ENCODE measurements at regions not wholly inside any gene's neighbourhood (a gene's known extent, or its start where the extent isn't known, plus 50 kb on each side); places are given as distances from the start of the nearest gene placed in this dataset.

DNA sequence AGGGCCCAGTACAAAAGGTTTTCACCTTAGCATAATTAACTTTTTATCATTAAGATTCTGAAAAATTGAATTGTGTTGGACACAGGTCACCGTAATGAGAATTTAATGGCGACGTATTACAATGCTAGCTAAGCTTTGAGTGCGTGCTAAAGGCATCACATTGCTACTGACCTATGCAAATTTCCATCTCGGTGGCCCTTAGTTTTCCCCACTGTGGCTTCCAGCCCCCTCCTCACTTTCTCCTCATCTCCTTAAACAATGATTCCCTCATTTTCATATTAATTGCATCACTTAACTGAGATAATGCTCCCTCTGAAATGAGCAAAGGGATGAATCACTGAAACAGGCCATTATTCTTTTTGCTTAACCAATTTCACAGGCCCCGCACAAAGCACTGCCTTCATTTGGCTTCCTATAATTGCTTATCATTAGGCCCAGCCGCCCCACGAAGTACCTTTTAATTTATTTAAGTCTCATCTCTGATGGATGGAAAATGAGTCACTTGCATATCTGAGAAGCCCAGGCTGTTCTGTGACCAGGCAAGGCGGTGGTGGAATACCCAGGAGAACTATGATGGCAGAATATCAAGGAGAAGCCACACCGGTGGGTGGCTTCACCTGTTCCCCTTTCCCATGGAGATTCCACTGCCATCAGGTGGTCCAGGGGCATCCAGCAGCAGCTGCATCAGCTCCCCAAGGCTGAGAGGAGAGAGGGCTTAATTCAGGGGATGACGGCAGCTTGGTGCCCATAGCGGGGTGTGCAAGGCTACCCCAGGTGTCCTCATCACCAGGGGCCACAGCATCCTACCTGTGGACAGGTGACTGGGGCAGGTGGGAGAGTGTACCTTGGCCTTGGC lies 223.8 kb upstream of the BOD1L1 start:
- DNase-seq: no peak

DNA sequence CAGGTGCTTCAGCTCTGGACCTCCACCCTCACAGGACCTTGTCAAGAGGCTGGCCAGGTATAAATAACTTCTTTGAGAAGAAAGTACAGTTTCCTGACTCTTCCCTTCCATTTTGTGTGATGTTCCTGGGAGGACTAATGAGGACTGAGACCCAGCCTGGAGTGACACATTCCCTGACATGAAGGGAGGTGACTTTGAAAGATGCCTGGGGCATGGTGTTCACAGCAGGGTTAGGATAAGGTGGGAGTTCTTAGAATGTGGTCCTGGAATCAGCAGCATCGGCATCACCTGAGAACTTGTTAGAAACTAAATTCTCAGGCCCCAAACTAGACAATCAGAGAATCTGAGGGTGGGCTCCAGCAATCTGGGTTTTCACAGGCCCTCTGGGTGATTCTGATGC lies 224.9 kb upstream of the BOD1L1 start:
- no peak for DNase-seq

DNA sequence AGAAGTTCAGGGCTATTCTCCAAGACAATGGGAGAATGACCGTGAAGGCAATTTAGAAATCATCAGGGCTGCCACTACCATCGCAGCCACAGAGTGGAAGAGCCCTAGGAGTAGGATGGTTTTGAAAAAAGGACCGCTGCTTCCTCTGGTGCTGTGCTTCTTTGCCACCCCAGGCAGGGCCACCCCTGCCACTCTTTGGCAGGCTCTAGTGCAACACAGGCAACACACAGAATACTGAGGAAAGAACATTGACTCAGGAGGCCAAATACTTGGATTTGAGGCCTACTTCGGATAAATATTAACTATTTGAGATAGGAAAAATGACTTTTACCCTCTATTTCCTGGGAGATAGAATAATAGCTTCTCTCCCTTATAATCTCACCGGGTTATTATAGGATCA lies 228.9 kb upstream of the BOD1L1 start:
- no peak for DNase-seq

DNA sequence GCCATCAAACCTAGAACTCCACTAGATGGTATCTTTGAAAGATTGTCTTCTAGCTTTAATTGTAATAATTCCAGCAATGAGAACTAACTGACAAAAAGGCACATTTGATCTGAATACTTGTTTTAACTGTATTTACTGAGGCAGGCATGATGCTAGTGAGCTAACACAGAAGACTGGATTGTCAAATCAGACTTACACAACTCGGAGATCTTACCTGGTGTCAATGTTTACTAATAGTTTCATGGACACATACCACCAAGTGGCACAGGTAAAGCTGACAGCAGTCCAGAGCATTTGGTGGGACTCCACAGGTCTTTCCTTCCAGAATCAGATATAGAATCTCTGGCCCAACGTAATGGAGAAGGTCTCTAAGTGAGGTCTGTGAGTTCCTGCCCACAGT lies 229.9 kb upstream of the BOD1L1 start:
- DNase-seq: no peak

DNA sequence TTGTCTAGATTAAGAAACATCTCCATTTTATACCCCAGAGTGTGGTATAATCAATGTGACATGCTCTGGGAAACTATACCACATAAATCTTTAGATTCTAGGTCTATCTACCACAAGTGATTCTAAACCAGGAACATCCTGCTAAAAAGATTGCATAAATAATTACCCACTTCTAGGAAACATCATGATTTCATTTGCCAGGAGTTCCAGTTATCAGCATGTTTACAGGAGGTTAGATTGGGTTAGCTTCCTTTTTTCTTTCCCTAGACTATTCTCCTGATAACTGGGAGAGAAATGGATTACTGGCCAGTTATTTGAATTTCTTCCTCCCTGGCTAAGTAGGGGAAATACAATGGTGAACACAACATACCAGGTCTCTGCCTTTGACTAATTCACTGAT lies 230.3 kb upstream of the BOD1L1 start:
- DNase-seq: no peak

DNA sequence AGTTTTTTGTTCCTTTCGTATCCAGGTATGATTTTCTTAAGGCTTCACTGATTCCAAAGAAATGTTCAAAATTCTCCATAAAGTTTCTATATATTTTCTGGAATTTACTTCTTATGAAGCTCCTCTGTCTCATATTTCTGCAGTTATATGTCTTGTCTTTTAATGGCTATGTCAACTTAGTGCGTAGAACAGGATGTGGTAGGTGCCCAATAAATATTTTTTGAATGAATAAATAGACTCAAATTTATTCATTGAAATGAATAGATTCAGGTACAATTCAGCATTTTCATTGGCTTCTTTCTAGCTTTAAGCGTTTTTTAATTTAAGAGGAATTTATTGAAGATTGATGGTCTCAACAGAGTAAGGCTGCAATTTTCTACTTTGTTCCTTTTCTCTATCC lies 231.9 kb upstream of the BOD1L1 start:
- DNase-seq: no peak

DNA sequence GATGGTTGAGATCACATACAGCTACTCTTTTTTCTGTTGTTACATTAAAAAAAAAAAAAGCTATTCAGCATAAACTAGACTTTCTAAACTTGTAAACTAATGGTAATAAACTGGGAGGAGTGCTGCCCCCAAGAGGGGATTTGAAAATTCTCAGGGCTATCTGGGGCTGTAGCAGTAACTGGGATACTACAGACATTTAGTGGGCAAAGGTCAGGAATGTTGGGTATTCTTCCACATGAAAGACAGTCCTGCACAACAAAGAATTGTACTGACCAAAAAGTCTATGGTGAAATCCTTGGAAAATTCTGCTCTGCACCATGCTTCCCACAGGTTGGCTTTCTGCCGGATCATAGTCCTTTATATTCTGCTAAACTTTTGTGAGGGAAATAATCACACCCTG lies 232.6 kb upstream of the BOD1L1 start:
- no peak for DNase-seq

DNA sequence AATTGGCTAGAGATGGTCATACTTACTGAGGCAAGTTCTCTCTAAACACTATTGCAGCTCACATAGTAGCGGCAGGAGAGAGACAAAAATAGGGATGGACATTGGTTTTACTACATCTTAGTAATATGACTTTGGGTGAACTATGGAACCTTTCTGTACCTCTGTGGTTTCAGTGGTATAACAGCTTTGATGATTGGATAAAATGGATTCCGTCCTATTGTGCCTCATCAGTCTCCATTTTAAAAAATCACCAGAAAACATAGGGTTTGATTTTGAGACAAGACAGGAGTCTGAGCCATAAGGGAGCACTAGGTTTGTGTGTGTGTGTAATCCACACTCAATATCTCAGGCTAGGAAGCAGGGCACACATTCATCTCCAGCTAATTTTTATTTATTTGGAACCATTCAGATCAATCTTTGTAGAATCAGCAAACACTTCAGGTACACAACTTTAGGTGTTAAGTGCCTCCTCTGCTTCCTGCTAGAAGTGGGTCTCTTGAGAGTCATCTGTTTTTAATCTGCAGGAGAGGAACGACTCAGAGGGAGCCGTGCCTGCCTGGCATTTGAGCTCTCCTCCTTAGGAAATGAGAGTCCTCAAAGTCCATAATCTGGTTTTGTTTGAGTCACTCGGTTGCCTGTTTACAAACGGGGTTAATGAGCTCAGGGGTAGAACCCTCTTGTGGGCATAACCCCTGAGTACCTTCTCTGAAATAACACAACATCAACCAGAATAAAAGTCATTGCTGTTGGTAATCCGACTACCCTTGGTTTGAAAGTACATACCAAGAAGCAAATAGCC lies 238.5 kb upstream of the BOD1L1 start:
- DNase-seq: no peak

- no peak for DNase-seq
These were observed 239.4 kb upstream of the BOD1L1 start for GRCh38 chr4:13866881-13867280.

DNA sequence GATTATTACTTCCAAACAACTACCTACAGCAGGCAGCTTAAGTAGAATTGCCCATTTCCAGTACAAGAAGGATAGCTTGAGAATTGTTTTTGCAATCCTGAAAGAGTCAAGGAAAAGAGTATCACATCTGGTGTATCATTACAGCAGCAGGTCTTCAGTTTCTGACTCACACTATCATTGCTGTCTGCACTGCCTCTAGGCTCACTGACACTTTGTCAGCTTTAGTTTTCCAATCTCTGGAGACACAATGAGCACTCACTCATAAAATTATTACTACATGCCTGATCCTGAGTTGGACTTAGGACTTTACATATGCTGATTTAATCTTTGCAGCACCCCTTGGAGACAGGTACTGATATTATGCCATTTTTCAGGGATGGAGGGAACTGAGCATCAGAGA lies 244.6 kb upstream of the BOD1L1 start:
- DNase-seq: no peak

DNA sequence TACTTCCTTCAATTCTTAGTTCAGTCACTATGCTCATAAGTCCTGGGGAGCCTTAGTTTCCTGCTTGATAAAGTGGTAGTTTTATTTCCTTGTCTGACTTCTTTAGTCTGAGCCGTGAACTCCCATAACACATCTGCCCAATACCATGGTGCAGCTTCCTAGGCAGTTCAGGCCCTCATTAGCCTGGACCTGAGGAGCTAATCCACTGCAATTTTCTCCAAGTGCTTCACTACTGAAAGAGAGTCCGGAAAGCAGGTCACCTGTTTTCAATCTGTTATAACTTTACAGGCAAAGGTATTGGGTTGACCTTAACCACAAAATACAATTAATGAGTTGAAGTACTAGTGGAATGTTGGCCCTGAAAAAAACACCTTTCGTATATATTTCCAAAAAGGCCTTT lies 245.4 kb upstream of the BOD1L1 start:
- no peak for DNase-seq

DNA sequence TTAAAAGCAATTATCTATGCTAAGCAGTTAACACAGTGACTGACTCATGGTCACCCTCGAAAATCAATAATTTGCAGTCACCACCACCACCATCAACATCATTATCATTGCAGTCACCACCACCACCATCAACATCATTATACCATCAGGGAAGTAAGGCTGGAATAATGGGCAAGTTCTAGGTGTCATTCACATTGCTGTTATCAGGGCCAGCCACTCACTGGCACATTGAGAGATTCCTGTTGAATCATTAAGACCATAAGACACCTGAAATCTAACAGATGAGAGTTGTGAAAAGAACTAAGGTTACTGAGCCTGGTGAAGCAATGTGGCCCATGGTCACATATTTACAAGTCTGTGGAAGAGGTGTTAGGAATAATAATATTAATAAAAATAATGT lies 247.7 kb upstream of the BOD1L1 start:
- no peak for DNase-seq

DNA sequence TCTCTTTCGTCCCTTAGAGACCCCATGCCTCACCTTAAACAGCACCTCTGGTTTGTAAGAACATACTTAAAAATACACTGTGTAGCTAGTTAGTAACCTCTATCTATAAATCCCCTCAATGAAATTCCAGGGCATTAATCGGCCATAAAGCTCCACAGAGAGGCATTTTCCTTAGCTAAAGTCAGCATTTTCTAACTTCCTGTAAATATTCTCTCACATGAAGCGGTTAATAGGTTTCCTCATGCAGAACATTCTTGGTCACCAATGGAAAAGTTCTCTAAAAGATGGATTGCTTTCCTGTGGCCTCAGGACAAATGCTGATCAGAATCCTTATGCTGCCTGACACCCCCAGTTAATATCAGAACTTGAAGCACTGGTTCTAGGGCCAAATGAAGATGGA lies 248.6 kb upstream of the BOD1L1 start:
- DNase-seq: no peak

- DNase-seq: no peak
These were observed 249.4 kb upstream of the BOD1L1 start for GRCh38 chr4:13876940-13877339.

DNA sequence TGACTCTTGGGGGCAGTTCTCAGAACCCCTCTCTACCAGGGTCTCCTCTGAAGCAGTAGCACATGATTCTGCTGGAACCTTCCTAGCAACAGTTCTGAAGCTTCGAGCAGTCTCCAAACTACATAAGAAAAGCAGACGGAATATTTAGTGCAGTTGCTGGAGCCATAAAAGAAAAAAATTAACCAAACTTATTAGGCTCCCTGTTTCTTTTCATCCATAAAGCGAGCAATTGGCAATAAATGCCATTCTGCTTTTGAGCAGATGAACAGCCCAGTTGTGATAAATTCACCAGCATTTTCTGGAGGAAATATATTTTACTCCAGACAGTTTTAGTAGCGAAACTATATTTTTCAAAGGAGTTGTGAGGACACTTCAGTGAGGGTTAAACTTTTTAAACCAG lies 250.1 kb upstream of the BOD1L1 start:
- DNase-seq: no peak

GRCh38 chr4:13881892-13882291 lies 254.4 kb upstream of the BOD1L1 start:
- DNase-seq: no peak

DNA sequence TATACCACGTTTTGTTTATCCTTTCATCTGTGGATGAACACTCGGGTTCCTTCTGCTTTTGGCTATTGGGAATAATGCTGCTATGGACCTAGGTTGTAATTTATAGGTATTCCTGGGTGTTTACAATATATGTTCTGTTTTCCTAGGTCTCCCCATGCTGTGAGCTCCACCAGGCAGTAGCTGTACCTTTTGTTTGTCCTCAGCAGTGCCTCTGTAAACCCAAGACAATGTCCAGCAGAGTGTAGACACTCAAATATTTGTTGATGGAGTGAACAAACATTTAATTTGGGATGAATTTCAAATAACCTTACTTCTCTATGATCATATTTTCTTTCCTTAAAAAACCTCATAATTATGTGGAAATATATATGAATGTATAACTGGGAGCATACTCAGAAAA lies 259.5 kb upstream of the BOD1L1 start:
- no peak for DNase-seq

GRCh38 chr4:13888112-13888511 lies 260.6 kb upstream of the BOD1L1 start:
- no peak for DNase-seq

DNA sequence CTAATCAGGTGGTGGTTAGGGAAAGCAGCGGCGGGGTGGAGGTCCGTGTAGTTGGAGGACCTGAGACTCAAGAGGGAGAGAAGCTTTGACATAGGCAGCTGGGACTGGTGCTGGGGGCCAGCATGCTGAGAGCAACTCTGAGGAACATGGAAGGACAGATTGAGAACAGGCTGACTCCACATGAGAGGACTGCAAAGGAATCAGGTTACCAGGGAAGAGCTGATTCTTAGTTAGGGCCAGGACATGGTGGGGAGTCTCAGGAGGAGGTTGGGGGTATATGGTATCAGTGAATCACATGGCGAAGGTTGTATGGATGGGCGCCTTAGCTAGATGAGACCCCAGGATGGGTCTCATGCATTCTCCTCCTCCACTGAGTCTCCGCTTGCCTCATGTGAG lies 264.0 kb upstream of the BOD1L1 start:
- DNase-seq: no peak

DNA sequence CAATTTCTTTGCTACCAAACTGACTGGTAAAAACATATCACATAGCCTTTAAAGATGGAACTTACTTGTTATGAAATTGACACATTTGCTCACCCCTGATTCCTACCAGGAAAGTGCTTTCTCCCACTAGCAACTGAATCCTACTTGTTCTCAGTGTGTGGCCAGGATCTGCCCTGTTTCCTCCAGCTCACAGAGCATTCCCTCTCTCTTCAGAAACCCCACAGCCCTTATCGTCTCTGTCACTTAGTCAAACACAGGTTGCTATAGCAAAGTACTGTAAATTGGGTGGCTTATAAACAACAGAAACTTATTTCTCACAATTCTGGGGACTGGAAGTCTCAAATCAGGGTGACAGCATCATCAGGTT lies 265.2 kb upstream of the BOD1L1 start:
- no peak for DNase-seq

DNA sequence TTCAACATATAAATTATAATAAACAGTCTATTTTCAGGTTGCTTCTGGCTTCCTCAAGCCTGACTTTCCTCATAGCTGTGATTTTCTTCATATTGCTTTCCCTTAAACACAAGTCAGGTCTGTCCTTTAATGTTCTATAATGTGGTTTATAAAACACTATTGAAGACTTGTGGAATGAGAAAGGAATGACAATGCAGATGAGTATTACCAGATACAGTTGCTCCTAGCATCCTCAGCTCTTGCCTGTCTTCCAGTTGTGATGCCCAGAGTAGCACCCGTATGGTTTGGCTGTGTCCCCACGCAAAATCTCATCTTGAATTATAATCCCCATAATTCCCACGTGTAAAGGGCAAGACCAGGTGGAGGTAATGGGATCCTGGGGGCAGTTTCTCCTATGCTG lies 265.7 kb upstream of the BOD1L1 start:
- DNase-seq: no peak

DNA sequence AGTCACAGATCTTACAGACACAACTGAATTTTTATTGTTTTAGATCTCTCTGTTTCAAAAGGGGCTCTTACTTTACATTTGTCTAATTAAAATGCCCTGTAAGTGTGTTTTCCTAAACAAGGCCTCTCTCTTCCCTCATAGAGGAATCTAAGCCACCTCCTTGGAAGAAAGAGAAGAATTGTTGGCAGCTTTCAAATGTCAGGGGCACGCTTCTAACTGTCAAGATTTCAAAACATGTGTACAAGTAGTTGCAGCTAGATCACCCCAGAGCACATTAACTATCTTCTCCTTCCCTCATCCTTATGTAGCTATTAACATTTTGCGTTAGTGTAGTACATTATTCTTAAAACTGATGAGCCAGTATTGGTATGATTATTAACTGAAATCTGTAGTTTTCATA lies 266.5 kb upstream of the BOD1L1 start:
- no peak for DNase-seq

GRCh38 chr4:13900780-13901179 lies 273.3 kb upstream of the BOD1L1 start:
- no peak for DNase-seq

- no peak for DNase-seq
These were observed 274.6 kb upstream of the BOD1L1 start for GRCh38 chr4:13902146-13902545.

DNA sequence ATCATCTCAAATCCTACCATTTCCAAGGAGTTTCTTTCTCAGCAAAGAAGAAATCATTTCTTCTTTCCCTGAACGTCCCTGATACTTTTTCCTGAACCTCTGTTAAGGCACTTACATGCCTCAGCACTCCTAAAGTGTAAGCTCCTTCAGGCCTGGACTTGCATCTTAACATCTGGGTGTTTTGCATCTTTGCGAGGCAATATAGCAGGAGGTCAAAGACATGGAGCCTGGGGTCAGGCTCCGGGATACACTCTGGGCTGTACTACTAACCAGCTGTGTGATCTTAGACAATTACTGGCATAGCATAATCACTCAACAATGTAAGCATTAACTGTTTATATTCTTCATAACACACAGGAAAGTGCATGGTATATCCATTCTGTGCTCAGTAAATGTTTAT lies 275.5 kb upstream of the BOD1L1 start:
- DNase-seq: no peak

Measured in CD4-positive, alpha-beta T cell treated with Interleukin-6 for 4 hours (primary cell).